Subcutaneous abdominal adipose tissue (tissue), 5 donors: ENCODE measurements at regions not wholly inside any gene's neighbourhood (a gene's known extent, or its start where the extent isn't known, plus 50 kb on each side); places are given as distances from the start of the nearest gene placed in this dataset.

Experiments
- H3K27ac ChIP-seq: one replicate; pipeline ENCODE4 v1.7.0; 2013; ENCODE audit warnings: low read depth, mild to moderate bottlenecking, inconsistent platforms, low read length, moderate library complexity
- H3K27me3 ChIP-seq, 5 donors: one replicate each; pipeline ENCODE4 v1.7.0; 2013; ENCODE audit warnings: low read length in 5 of 5, inconsistent platforms in 1 of 5; ENCODE audit not compliant: control insufficient read depth in 5 of 5, insufficient read depth in 4 of 5
- H3K36me3 ChIP-seq, 5 donors: one replicate each; pipeline ENCODE4 v1.7.0; 2013; ENCODE audit warnings: low read length in 5 of 5; ENCODE audit not compliant: control insufficient read depth in 5 of 5, insufficient read depth in 5 of 5
- H3K4me1 ChIP-seq, 5 donors: one replicate each; pipeline ENCODE4 v1.7.0; 2013; ENCODE audit warnings: low read length in 5 of 5, mild to moderate bottlenecking in 3 of 5, moderate library complexity in 1 of 5; ENCODE audit not compliant: control insufficient read depth in 5 of 5, insufficient read depth in 5 of 5
- H3K4me3 ChIP-seq, 5 donors: one replicate each; pipeline ENCODE4 v1.7.0; 2013; ENCODE audit warnings: low read length in 5 of 5, low read depth in 1 of 5
- H3K9ac ChIP-seq, 5 donors: one replicate each; pipeline ENCODE4 v1.7.0; 2013; ENCODE audit warnings: low read length in 5 of 5, mild to moderate bottlenecking in 4 of 5, moderate library complexity in 3 of 5
- H3K9me3 ChIP-seq, 5 donors: one replicate each; pipeline ENCODE4 v1.7.0; 2013; ENCODE audit warnings: low read length in 5 of 5; ENCODE audit not compliant: control insufficient read depth in 5 of 5
- donor health status: healthy.
- donor health status: healthy.
- donor health status: healthy.
- donor health status: healthy.
- donor health status: healthy.

- no peaks in the 10 kb centered on the region for H3K4me1 ChIP-seq
- no peaks in the 10 kb centered on the region for H3K27me3 ChIP-seq
- H3K27ac ChIP-seq: no peak overlapping the region
- no peak overlapping the region for H3K4me3 ChIP-seq
- no peaks in the 10 kb centered on the region for H3K9me3 ChIP-seq
- H3K36me3 ChIP-seq: no peaks in the 10 kb centered on the region
- H3K9ac ChIP-seq: no peak overlapping the region
These were observed 365.6 kb downstream of the DUSP10 start for GRCh38 chr1:221376286-221376685.

GRCh38 chr1:221381910-221382623 is 359.8 kb downstream of the DUSP10 start:
- H3K4me1 ChIP-seq: no peaks in the 10 kb centered on the region
- no peak overlapping the region for H3K4me3 ChIP-seq
- no peaks in the 10 kb centered on the region for H3K9me3 ChIP-seq
- no peak overlapping the region for H3K9ac ChIP-seq
- no peaks in the 10 kb centered on the region for H3K27me3 ChIP-seq
- no peaks in the 10 kb centered on the region for H3K36me3 ChIP-seq
- H3K27ac ChIP-seq: peak overlapping the region; percentile 37

- Histone ChIP-seq H3K9ac (no peak overlapping the region), H3K27me3 (no peaks in the 10 kb centered on the region), H3K4me1 (peaks cover 4 to 27% (median 19%) of the 10 kb centered on the region in 5 donors), H3K27ac (peak overlapping the region; percentile 77), H3K9me3 (peaks cover 0 to 8% (median 5%) of the 10 kb centered on the region in 5 donors), H3K4me3 (no peak overlapping the region), H3K36me3 (no peaks in the 10 kb centered on the region)
These were observed 349.4 kb downstream of the DUSP10 start for GRCh38 chr1:221392453-221392852.

GRCh38 chr1:221394011-221394544 is 347.8 kb downstream of the DUSP10 start:
- Histone ChIP-seq H3K9ac (no peak overlapping the region), H3K9me3 (peaks cover 0 to 8% (median 5%) of the 10 kb centered on the region in 5 donors), H3K4me1 (peaks cover 4 to 27% (median 19%) of the 10 kb centered on the region in 5 donors), H3K4me3 (no peak overlapping the region), H3K36me3 (no peaks in the 10 kb centered on the region), H3K27ac (no peak overlapping the region), H3K27me3 (no peaks in the 10 kb centered on the region)

GRCh38 chr1:221396526-221396925 is 345.4 kb downstream of the DUSP10 start:
- no peaks in the 10 kb centered on the region for H3K27me3 ChIP-seq

GRCh38 chr1:221397141-221397540 is 344.7 kb downstream of the DUSP10 start:
- peaks cover 4 to 20% (median 17%) of the 10 kb centered on the region in 5 donors for H3K4me1 ChIP-seq
- H3K4me3 ChIP-seq: no peak overlapping the region
- no peak overlapping the region for H3K27ac ChIP-seq
- H3K36me3 ChIP-seq: no peaks in the 10 kb centered on the region
- H3K9me3 ChIP-seq: peaks cover 0 to 8% (median 5%) of the 10 kb centered on the region in 5 donors
- no peak overlapping the region for H3K9ac ChIP-seq
- H3K27me3 ChIP-seq: no peaks in the 10 kb centered on the region

More at GRCh38 chr1:221396526-221396925, 345.4 kb downstream of the DUSP10 start:
- H3K4me3 ChIP-seq: no peak overlapping the region
- peaks cover 0 to 8% (median 5%) of the 10 kb centered on the region in 5 donors for H3K9me3 ChIP-seq
- H3K4me1 ChIP-seq: peaks cover 4 to 25% (median 19%) of the 10 kb centered on the region in 5 donors
- no peak overlapping the region for H3K9ac ChIP-seq
- no peaks in the 10 kb centered on the region for H3K36me3 ChIP-seq
- H3K27ac ChIP-seq: no peak overlapping the region

GRCh38 chr1:221397606-221398005 is 344.3 kb downstream of the DUSP10 start:
- no peak overlapping the region for H3K9ac ChIP-seq
- no peaks in the 10 kb centered on the region for H3K27me3 ChIP-seq
- no peaks in the 10 kb centered on the region for H3K36me3 ChIP-seq
- H3K4me3 ChIP-seq: no peak overlapping the region
- peaks cover 0 to 8% (median 5%) of the 10 kb centered on the region in 5 donors for H3K9me3 ChIP-seq
- H3K4me1 ChIP-seq: peaks cover 4 to 15% (median 12%) of the 10 kb centered on the region in 5 donors
- H3K27ac ChIP-seq: no peak overlapping the region

GRCh38 chr1:221405146-221405545 is 336.7 kb downstream of the DUSP10 start:
- H3K9ac ChIP-seq: no peak overlapping the region
- H3K27ac ChIP-seq: no peak overlapping the region
- no peaks in the 10 kb centered on the region for H3K4me1 ChIP-seq
- no peaks in the 10 kb centered on the region for H3K27me3 ChIP-seq
- no peaks in the 10 kb centered on the region for H3K36me3 ChIP-seq
- H3K4me3 ChIP-seq: no peak overlapping the region
- H3K9me3 ChIP-seq: no peaks in the 10 kb centered on the region

GRCh38 chr1:221408117-221408803 is 333.6 kb downstream of the DUSP10 start:
- H3K36me3 ChIP-seq: no peaks in the 10 kb centered on the region
- H3K9me3 ChIP-seq: no peaks in the 10 kb centered on the region
- peaks cover 0 to 4% (median 0%) of the 10 kb centered on the region in 5 donors for H3K4me1 ChIP-seq
- H3K27ac ChIP-seq: no peak overlapping the region
- H3K27me3 ChIP-seq: no peaks in the 10 kb centered on the region
- H3K4me3 ChIP-seq: no peak overlapping the region
- H3K9ac ChIP-seq: no peak overlapping the region

GRCh38 chr1:221411283-221411682 is 330.6 kb downstream of the DUSP10 start:
- H3K9ac ChIP-seq: no peak overlapping the region
- H3K9me3 ChIP-seq: no peaks in the 10 kb centered on the region

More at GRCh38 chr1:221411283-221411682, 330.6 kb downstream of the DUSP10 start:
- no peak overlapping the region for H3K4me3 ChIP-seq
- H3K36me3 ChIP-seq: no peaks in the 10 kb centered on the region
- H3K27me3 ChIP-seq: no peaks in the 10 kb centered on the region
- H3K4me1 ChIP-seq: peaks cover 0 to 4% (median 0%) of the 10 kb centered on the region in 5 donors
- no peak overlapping the region for H3K27ac ChIP-seq
